Trophoblast cell (in vitro differentiated cells and primary cell): ENCODE measurements at regions not wholly inside any gene's neighbourhood (a gene's known extent, or its start where the extent isn't known, plus 50 kb on each side); places are given as distances from the start of the nearest gene placed in this dataset.

Experiments used
- DNase-seq, 2 donors: peaks; one replicate each; pipeline ENCODE4 v3.0.0-alpha.2; 2016
- H2AFZ ChIP-seq: 2 replicates; pipeline ENCODE4 v1.6.1; 2013; ENCODE audit warnings: low read length, moderate library complexity, mild to moderate bottlenecking; ENCODE audit not compliant: insufficient read depth, poor library complexity
- H2AK5ac ChIP-seq: 2 replicates; pipeline ENCODE4 v1.6.1; 2013; ENCODE audit warnings: mild to moderate bottlenecking, low read length
- H2BK120ac ChIP-seq: 2 replicates; pipeline ENCODE4 v1.6.1; 2013; ENCODE audit warnings: low read length, mild to moderate bottlenecking, moderate library complexity; ENCODE audit not compliant: insufficient read depth, poor library complexity
- H2BK12ac ChIP-seq: 2 replicates; pipeline ENCODE4 v1.6.1; 2013; ENCODE audit warnings: mild to moderate bottlenecking, low read length, moderate library complexity
- H2BK5ac ChIP-seq: 2 replicates; pipeline ENCODE4 v1.6.1; 2013; ENCODE audit warnings: low read length, low read depth, moderate library complexity, mild to moderate bottlenecking; ENCODE audit not compliant: poor library complexity
- H3K14ac ChIP-seq: 2 replicates; pipeline ENCODE4 v1.6.1; 2013; ENCODE audit warnings: mild to moderate bottlenecking, low read length
- H3K18ac ChIP-seq: 2 replicates; pipeline ENCODE4 v1.6.1; 2013; ENCODE audit warnings: mild to moderate bottlenecking, low read length
- H3K23ac ChIP-seq: 2 replicates; pipeline ENCODE4 v1.6.1; 2013; ENCODE audit warnings: low read length
- H3K27ac ChIP-seq: 2 replicates; pipeline ENCODE4 v1.5.1; 2013; ENCODE audit warnings: low read depth, mild to moderate bottlenecking, inconsistent platforms, low read length, moderate library complexity
- H3K27me3 ChIP-seq: 2 replicates; pipeline ENCODE4 v1.6.1; 2013; ENCODE audit warnings: inconsistent platforms, mild to moderate bottlenecking, low read length, moderate library complexity; ENCODE audit not compliant: insufficient read depth
- H3K36me3 ChIP-seq, 2 experiments: 1 replicate in 1 of 2; 2 replicates in 1 of 2; pipeline ENCODE4 v1.6.1; 2013; ENCODE audit warnings: low read length in 2 of 2, mild to moderate bottlenecking in 2 of 2, moderate library complexity in 1 of 2; ENCODE audit not compliant: insufficient read depth in 2 of 2, control insufficient read depth in 1 of 2
- H3K4ac ChIP-seq: 2 replicates; pipeline ENCODE4 v1.6.1; 2013; ENCODE audit warnings: low read depth, mild to moderate bottlenecking, low read length, moderate library complexity
- H3K4me1 ChIP-seq, 2 experiments: 1 replicate in 1 of 2; 2 replicates in 1 of 2; pipeline ENCODE4 v1.6.1; 2013; ENCODE audit warnings: low read length in 2 of 2, mild to moderate bottlenecking in 2 of 2, moderate library complexity in 1 of 2; ENCODE audit not compliant: insufficient read depth in 2 of 2, control insufficient read depth in 1 of 2
- H3K4me2 ChIP-seq: 2 replicates; pipeline ENCODE4 v1.6.1; 2013; ENCODE audit warnings: inconsistent platforms, mild to moderate bottlenecking, low read length, moderate library complexity
- H3K4me3 ChIP-seq: 2 replicates; pipeline ENCODE4 v1.5.1; 2013; ENCODE audit warnings: mild to moderate bottlenecking, low read depth, low read length, inconsistent platforms
- H3K79me1 ChIP-seq: one replicate; pipeline ENCODE4 v1.6.1; 2013; ENCODE audit warnings: low read length
- H3K79me2 ChIP-seq: 2 replicates; pipeline ENCODE4 v1.6.1; 2013; ENCODE audit warnings: low read length, mild to moderate bottlenecking; ENCODE audit not compliant: control insufficient read depth, insufficient read depth, poor library complexity
- H3K9ac ChIP-seq: 2 replicates; pipeline ENCODE4 v1.6.1; 2013; ENCODE audit warnings: mild to moderate bottlenecking, low read length
- H3K9me3 ChIP-seq: 2 replicates; pipeline ENCODE4 v1.6.1; 2013; ENCODE audit warnings: low read depth, mild to moderate bottlenecking, control low read depth, inconsistent platforms, low read length; ENCODE audit not compliant: insufficient read depth
- H4K12ac ChIP-seq: 2 replicates; pipeline ENCODE4 v1.6.1; 2013; ENCODE audit warnings: low read depth, mild to moderate bottlenecking, low read length, moderate library complexity
- H4K8ac ChIP-seq: 2 replicates; pipeline ENCODE4 v1.6.1; 2013; ENCODE audit warnings: low read depth, mild to moderate bottlenecking, low read length, moderate library complexity
- H4K91ac ChIP-seq: one replicate; pipeline ENCODE4 v1.6.1; 2013; ENCODE audit warnings: low read depth, mild to moderate bottlenecking, low read length, moderate library complexity
- WGBS: extraction: QIAGEN DNeasy Blood & Tissue Kit; methylation state at CpG from one replicate; pipeline ENCODE4 v1.1.7; 2013; ENCODE audit warnings: missing lambda C conversion rate; ENCODE audit not compliant: insufficient read length, insufficient coverage; ENCODE audit errors: extremely low coverage; 5-methylcytosine and 5-hydroxymethylcytosine counted together

GRCh38 chr9:127553793-127554192, 58.3 kb upstream of the STXBP1 start:
- peak overlapping the region; percentile 57 for H3K18ac ChIP-seq
- H3K79me1 ChIP-seq: peaks cover 35% of the 10 kb centered on the region
- no peak overlapping the region for H4K91ac ChIP-seq
- H4K12ac ChIP-seq: no peak overlapping the region
- no peak for DNase-seq
- H3K4ac ChIP-seq: peak overlapping the region; percentile 53
- H3K36me3 ChIP-seq: peaks cover 20 to 30% of the 10 kb centered on the region in 2 experiments
- no peak overlapping the region for H2BK120ac ChIP-seq
- no peak overlapping the region for H3K9ac ChIP-seq
- H2BK12ac ChIP-seq: no peak overlapping the region
- H2AFZ ChIP-seq: no peak overlapping the region
- H3K27me3 ChIP-seq: no peaks in the 10 kb centered on the region
- H3K9me3 ChIP-seq: peaks cover 3% of the 10 kb centered on the region
- H3K4me1 ChIP-seq: peaks cover 33 to 37% of the 10 kb centered on the region in 2 experiments
- H3K4me3 ChIP-seq: no peak overlapping the region
- no peak overlapping the region for H3K14ac ChIP-seq
- no CpG with 5 or more reads among the region's 4 CpGs for WGBS
- no peak overlapping the region for H3K27ac ChIP-seq
- H2AK5ac ChIP-seq: no peak overlapping the region
- no peak overlapping the region for H4K8ac ChIP-seq
- H3K23ac ChIP-seq: no peak overlapping the region
- H2BK5ac ChIP-seq: no peak overlapping the region
- H3K4me2 ChIP-seq: no peak overlapping the region
- H3K79me2 ChIP-seq: peaks cover 23% of the 10 kb centered on the region

DNA sequence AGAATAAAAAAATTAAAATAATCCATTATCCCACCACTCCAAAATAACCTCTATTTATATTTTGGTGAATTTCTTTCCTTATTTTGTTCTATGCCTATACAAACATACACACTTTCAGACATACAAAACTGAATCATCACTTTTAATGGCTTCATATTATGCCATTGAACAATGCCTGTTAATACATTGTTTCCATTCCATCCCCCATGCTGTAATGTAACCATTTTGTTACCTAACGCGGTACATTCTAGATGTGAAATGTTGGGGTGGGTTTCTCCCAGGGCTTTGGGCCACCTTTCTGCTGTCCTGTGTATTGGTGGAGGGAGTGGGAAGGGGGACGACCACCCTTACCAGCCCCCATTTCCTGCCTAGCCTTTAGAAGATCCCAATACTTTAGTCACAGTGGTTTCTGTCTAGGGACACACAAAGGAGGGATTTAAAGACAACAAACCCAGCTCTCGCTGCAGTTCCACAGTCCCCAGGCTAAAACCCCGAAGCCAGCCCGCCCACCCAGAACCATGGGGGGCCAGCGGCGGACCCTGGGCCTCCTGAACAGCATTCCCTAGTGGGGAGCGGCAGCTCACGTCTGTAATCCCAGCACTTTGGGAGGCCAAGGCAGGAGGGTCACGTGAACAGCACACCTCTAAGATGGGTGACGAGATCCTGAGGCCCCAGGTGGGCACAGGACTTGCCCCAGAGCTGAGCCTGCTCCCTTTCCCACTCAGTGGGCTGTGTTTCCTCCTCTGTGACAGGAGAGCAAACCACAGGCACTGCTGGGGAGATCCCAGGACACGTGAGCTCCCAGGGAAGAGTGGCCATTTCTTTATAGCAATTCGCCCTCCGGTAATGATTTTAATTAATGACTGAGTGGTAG, 56.9 kb upstream of the STXBP1 start:
- Histone ChIP-seq H3K18ac (peak overlapping the region; percentile 81), H3K27me3 (no peaks in the 10 kb centered on the region), H3K23ac (no peak overlapping the region), H2BK120ac (peak overlapping the region; percentile 70), H2BK12ac (peak overlapping the region; percentile 80), H3K4me3 (no peak overlapping the region), H3K14ac (peak overlapping the region; percentile 62), H3K36me3 (peaks cover 29 to 36% of the 10 kb centered on the region in 2 experiments), H3K9ac (no peak overlapping the region), H3K79me1 (peaks cover 43% of the 10 kb centered on the region), H3K9me3 (no peaks in the 10 kb centered on the region), H4K8ac (peak overlapping the region; percentile 49), H3K4ac (peak overlapping the region; percentile 75), H2AFZ (peak overlapping the region; percentile 19), H3K27ac (peak overlapping the region; percentile 50), H3K4me1 (peaks cover 45 to 50% of the 10 kb centered on the region in 2 experiments), H2AK5ac (peak overlapping the region; percentile 80), H3K4me2 (peak overlapping the region; percentile 1), H2BK5ac (peak overlapping the region; percentile 36), H4K91ac (peak overlapping the region; percentile 80), H3K79me2 (peaks cover 32% of the 10 kb centered on the region), H4K12ac (no peak overlapping the region)
- peak in 1 of 2 donors; percentile 81 for DNase-seq
- no CpG with 5 or more reads among the region's 15 CpGs for WGBS

GRCh38 chr9:127555840-127556820, 55.9 kb upstream of the STXBP1 start:
- Histone ChIP-seq H3K18ac (peak overlapping the region; percentile 81), H3K79me1 (peaks cover 52% of the 10 kb centered on the region), H3K4me3 (no peak overlapping the region), H4K91ac (peak overlapping the region; percentile 80), H3K79me2 (peaks cover 40% of the 10 kb centered on the region), H3K27me3 (no peaks in the 10 kb centered on the region), H4K12ac (no peak overlapping the region), H3K9me3 (no peaks in the 10 kb centered on the region), H4K8ac (no peak overlapping the region), H3K27ac (peak overlapping the region; percentile 55), H2AK5ac (peak overlapping the region; percentile 31), H3K36me3 (peaks cover 38 to 42% of the 10 kb centered on the region in 2 experiments), H3K9ac (no peak overlapping the region), H3K4ac (peak overlapping the region; percentile 16), H3K14ac (peak overlapping the region; percentile 65), H2BK5ac (peak overlapping the region; percentile 23), H3K23ac (no peak overlapping the region), H2AFZ (no peak overlapping the region), H3K4me1 (peaks cover 54 to 59% of the 10 kb centered on the region in 2 experiments), H3K4me2 (peak overlapping the region; percentile 1), H2BK120ac (peak overlapping the region; percentile 70), H2BK12ac (peak overlapping the region; percentile 80)
- no CpG with 5 or more reads among the region's 13 CpGs for WGBS
- DNase-seq: peak; percentile 98

GRCh38 chr9:127556871-127557270, 55.2 kb upstream of the STXBP1 start:
- H3K4ac ChIP-seq: peak overlapping the region; percentile 31
- peak overlapping the region; percentile 52 for H3K18ac ChIP-seq
- no peaks in the 10 kb centered on the region for H3K27me3 ChIP-seq
- H3K4me1 ChIP-seq: peaks cover 60 to 64% of the 10 kb centered on the region in 2 experiments
- H2BK120ac ChIP-seq: peak overlapping the region; percentile 77
- peak overlapping the region; percentile 48 for H2BK5ac ChIP-seq
- no peaks in the 10 kb centered on the region for H3K9me3 ChIP-seq
- H4K91ac ChIP-seq: peak overlapping the region; percentile 72
- peak overlapping the region; percentile 85 for H2BK12ac ChIP-seq
- H2AFZ ChIP-seq: no peak overlapping the region
- H4K8ac ChIP-seq: peak overlapping the region; percentile 20
- H3K79me1 ChIP-seq: peaks cover 57% of the 10 kb centered on the region
- H3K23ac ChIP-seq: no peak overlapping the region
- no peak overlapping the region for H3K4me3 ChIP-seq
- no peak overlapping the region for H3K9ac ChIP-seq
- peaks cover 44% of the 10 kb centered on the region for H3K79me2 ChIP-seq
- no peak overlapping the region for H4K12ac ChIP-seq
- no CpG with 5 or more reads among the region's 4 CpGs for whole genome bisulfite sequencing
- H3K27ac ChIP-seq: peak overlapping the region; percentile 55
- no peak for DNase-seq
- peak overlapping the region; percentile 14 for H3K14ac ChIP-seq
- peak overlapping the region; percentile 1 for H2AK5ac ChIP-seq
- H3K36me3 ChIP-seq: peaks cover 39 to 41% of the 10 kb centered on the region in 2 experiments
- no peak overlapping the region for H3K4me2 ChIP-seq
